ACHN (cell line): ENCODE measurements at regions not wholly inside any gene's neighbourhood (a gene's known extent, or its start where the extent isn't known, plus 50 kb on each side); places are given as distances from the start of the nearest gene placed in this dataset.

Experiments used
- DNase-seq: peaks from one replicate; pipeline ENCODE4 v3.0.0-alpha.2; 2015
- in situ Hi-C: cut with HindIII; loops from 2 replicates; pipeline ENCODE4 v1.10.0; 2017; ENCODE audit warnings: low sequenced_read_pairs, low pct_ligation_motif_present, low pct_unique_long_range_greater_than_20kb

GRCh38 chr20:46835418-46835817 is 59.2 kb upstream of the EYA2 start:
- in situ Hi-C loops, result no loop called here
- DNase-seq, result no peak

- in situ Hi-C loops, result no loop called here
- DNase-seq, result no peak
Measured at GRCh38 chr20:46837083-46837482, 57.6 kb upstream of the EYA2 start.

GRCh38 chr20:46838011-46838410 is 56.6 kb upstream of the EYA2 start:
- in situ Hi-C loops, result no loop called here
- no peak for DNase-seq

GRCh38 chr20:46840054-46840729 is 54.5 kb upstream of the EYA2 start:
- in situ Hi-C loops, result no loop called here

More at GRCh38 chr20:46840054-46840729, 54.5 kb upstream of the EYA2 start:
- no peak for DNase-seq
